Prostate gland (tissue), 2 donors: ENCODE measurements at regions not wholly inside any gene's neighbourhood (a gene's known extent, or its start where the extent isn't known, plus 50 kb on each side); places are given as distances from the start of the nearest gene placed in this dataset.

Experiments used
- POLR2A ChIP-seq: fragments of 450-650 bp; IDR thresholded peaks from one replicate; pipeline ENCODE4 v1.6.1; 2016; ENCODE audit warnings: antibody characterized with exemption, mild to moderate bottlenecking
- POLR2AphosphoS5 ChIP-seq: sonication (generic); formaldehyde crosslinking; IDR thresholded peaks from one replicate; pipeline ENCODE4 v1.6.1; 2017; ENCODE audit warnings: antibody characterized with exemption
- TF ChIP-seq, protein P1 (sequence below), 4 experiments: fragments of 200-600 bp in 2 of 4; fragments of 450-650 bp in 2 of 4; sonication (generic) in 2 of 4; IDR thresholded peaks; 1 replicate in 3 of 4; 2 replicates in 1 of 4; pipeline ENCODE4 v1.5.1; 2016 to 2019; ENCODE audit warnings: antibody characterized with exemption in 4 of 4, mild to moderate bottlenecking in 2 of 4, moderate library complexity in 2 of 4

DNA sequence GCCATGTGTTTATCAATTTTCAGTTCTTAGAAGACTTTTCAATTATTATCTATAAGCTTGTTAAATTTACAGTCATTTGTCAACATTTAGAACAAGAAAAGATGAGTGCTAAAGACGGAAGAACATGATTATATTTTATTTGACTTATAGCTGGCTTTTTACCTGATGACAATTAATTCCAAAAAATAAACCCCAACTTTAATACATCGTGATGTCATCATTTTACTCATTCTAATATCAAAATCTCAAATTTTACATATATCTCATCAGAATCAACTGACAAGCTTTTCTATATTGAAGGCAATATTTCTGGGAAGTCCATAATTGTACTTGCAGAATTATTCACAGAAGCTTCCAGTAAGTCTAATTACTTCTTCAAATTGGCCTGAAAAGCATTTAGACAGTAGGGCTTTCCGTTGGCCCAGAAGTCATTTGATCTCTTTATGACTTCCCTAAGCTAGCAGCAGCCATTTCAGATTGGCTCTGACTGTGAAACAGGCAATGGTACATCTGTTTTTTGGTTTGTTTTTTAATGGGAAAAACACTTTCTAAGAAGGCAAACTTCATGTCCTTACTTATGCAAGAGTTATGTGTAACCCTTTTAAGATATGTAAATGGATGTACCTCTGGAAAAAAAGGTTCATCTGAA is 234.7 kb upstream of the PLSCR5 start:
- TF ChIP-seq, protein P1, sequence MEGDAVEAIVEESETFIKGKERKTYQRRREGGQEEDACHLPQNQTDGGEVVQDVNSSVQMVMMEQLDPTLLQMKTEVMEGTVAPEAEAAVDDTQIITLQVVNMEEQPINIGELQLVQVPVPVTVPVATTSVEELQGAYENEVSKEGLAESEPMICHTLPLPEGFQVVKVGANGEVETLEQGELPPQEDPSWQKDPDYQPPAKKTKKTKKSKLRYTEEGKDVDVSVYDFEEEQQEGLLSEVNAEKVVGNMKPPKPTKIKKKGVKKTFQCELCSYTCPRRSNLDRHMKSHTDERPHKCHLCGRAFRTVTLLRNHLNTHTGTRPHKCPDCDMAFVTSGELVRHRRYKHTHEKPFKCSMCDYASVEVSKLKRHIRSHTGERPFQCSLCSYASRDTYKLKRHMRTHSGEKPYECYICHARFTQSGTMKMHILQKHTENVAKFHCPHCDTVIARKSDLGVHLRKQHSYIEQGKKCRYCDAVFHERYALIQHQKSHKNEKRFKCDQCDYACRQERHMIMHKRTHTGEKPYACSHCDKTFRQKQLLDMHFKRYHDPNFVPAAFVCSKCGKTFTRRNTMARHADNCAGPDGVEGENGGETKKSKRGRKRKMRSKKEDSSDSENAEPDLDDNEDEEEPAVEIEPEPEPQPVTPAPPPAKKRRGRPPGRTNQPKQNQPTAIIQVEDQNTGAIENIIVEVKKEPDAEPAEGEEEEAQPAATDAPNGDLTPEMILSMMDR (IDR thresholded peaks at IDR 0.05): no peak
- TF ChIP-seq POLR2A (no peak), POLR2AphosphoS5 (no peak)
